GM18507 (cell line): ENCODE measurements at regions not wholly inside any gene's neighbourhood (a gene's known extent, or its start where the extent isn't known, plus 50 kb on each side); places are given as distances from the start of the nearest gene placed in this dataset.

Source experiments
- DNase-seq: peaks from one replicate; pipeline ENCODE4 v3.0.0; 2011; ENCODE audit warnings: low read depth; ENCODE audit not compliant: insufficient read length; ENCODE audit errors: extremely low spot score
- FAIRE-seq: peaks from 2 replicates; lab custom pipeline; 2011; peaks lifted over from hg19 to GRCh38; lab: Jason Lieb, UNC

DNA sequence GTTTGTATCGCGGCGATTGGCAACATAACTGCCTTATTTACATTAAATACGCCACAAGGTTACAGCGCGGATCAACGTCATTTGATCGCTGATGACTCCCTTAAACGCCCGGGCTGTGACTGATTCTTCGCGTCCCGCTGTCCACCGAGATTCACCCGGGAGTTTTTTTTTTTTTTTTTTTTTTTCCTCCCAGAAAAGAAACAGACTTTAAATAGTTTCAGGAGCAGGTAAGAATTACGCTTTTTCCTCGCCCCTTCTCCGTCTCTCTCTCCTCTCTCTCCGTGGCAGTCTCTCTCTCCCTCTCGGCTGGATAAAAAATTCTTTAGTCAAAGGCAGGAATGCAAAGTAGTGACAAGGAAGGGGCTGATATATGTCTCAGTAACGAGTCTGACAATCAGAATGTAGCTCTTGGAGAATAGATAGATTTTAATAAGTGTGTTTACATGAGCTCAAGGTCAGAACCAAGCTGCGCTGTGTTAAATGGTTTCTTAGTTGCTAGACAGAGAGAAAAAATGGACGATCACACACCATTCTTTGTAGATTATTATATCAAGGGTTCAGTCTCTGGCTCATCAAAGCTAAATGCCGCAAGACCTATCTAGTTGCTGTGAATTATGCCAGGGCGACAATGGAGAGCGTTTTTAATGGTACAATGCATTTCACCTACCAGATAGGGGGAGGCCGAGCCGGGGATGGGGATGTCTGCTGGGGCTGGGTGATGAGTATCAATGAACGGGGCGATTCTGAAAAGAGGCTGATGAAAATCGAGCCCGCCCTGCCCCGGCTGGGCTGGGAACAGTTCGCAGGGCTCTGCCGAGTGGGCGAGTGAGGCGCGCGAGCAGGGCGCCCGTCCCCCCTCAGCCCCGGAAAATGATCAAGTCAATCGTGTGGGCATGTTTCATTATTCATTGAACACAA lies 147.2 kb upstream of the ZNF536 start:
- DNase-seq (no peak), FAIRE-seq (no peak)

- no peak for FAIRE-seq
- DNase-seq, result no peak
These were observed 146.3 kb upstream of the ZNF536 start for GRCh38 chr19:30225676-30226463.

- no peak for DNase-seq
- no peak for FAIRE-seq
These were observed 145.6 kb upstream of the ZNF536 start for GRCh38 chr19:30226464-30227011.

GRCh38 chr19:30227012-30227621 lies 145.1 kb upstream of the ZNF536 start:
- DNase-seq, result no peak
- no peak for FAIRE-seq

DNA sequence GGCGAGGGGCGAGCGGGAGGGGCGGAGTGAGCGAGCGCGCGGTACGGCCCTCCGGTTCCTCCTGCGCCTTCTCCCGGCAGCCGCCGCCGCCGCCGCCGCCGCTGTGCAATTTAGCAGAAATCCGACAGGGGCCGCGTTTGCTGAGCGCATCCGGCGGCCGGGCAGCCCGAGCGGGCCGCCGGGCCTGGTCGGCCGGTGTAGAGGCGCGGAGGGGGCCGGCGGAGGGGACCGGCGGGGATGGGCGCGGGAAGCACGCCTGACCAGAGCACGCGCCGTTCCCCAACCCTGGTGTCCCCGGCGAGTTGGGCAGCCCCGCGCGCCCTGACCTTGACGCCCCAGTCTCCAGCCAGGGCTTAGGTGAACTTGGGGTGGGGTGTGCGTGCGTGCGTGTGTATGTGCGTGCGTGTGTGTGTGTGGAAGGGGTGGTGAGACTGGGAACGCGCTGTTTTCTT lies 144.5 kb upstream of the ZNF536 start:
- DNase-seq, result peak; percentile 42
- no peak for FAIRE-seq

DNA sequence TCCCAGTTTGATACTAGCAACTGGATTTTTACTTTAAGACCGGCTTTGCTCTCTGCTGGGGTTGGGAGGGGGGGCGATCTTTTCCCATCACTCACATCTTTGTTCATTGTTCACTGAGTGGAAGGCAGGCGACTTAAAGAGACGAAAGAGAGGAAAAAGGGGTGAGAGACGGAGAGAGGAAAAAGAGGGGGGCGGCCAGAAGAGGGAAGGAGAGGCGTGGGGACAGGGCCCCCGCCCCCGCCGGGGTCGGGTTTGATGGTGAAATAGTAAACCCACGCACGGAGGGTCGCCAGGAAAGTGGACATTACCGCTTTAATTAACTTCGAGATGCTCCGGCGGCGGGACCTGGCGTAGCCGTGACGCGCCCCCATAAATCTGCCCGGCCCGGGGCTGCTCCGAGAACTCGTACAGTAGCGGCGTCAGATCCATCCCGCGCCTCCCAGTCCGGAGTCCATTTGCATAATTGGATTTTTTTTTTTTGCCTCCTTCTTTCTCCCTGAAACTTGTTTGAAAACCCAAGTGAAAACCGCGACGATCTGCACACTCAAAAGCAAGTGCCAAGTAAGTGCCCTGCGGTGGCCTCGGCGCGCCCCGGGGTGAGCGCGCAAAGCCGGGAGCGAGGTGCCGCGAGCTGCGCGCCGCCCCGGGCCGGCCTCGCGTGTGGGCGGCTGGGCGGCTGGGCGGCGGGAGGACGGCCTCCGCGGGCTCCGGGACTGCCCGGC lies 143.9 kb upstream of the ZNF536 start:
- DNase-seq (no peak), FAIRE-seq (no peak)

- FAIRE-seq (no peak), DNase-seq (no peak)
These were observed 143.2 kb upstream of the ZNF536 start for GRCh38 chr19:30228835-30229524.

GRCh38 chr19:30229525-30230174 lies 142.5 kb upstream of the ZNF536 start:
- FAIRE-seq, result no peak
- DNase-seq, result no peak

GRCh38 chr19:30231408-30232318 lies 140.5 kb upstream of the ZNF536 start:
- FAIRE-seq, result no peak

DNA sequence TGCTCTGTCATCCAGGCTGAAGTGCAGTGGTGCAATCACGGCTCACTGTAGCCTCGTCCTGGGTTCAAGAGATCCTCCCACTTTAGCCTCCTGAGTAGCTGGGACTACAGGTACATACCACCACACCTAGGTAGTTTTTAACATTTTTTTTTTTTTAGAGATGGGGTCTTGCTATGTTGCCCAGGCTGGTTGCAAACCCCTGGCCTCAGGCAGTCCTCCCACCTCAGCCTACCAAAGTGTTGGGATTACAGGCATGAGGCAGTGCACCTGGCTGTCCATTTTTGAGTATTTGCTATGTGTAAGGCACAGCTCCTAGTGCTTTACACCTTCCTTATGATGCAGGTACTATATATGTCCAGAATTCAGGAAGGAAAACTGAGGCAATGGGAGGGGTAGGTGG lies 138.8 kb upstream of the ZNF536 start:
- FAIRE-seq, result no peak
- no peak for DNase-seq

More at GRCh38 chr19:30231408-30232318, 140.5 kb upstream of the ZNF536 start:
- DNase-seq, result no peak

GRCh38 chr19:30235946-30236345 lies 136.2 kb upstream of the ZNF536 start:
- FAIRE-seq (no peak), DNase-seq (no peak)

DNA sequence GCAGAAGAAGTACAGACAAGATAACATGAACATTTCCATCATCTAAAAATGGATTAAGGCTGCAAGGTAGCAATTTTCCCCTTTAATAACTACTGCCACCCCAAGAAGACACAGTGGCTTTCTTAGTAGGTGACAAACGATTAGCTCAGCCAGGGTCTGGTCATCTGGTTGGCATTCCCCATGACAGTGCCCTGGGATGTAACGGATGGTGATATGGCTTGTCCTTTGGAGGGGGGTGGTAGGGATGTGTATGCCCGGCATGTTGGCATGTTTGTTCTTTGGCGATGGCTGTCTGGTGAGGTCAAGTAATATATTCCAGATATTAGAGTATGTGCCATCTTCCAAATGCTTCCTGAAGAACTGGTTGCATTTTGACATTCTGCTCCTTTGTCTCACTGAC lies 135.6 kb upstream of the ZNF536 start:
- no peak for FAIRE-seq

DNA sequence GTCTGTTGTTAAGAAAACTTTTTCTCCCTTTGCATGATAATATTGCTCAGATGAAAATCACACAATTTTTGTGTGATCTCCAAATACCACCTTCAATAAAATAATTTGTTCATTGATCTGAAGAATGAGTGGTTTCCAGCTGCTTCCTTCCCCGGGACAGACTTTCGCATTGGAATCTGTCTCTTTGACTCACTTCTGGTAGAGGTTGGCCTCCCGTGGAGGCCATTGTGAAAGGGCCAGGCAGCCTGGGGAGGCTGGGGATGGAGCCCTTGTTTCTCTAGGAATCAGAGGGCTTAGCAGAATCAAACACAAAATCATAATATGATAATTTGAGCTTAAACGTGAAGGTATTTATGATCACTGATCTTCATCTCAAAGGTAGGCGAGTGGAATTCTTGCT lies 135.0 kb upstream of the ZNF536 start:
- FAIRE-seq (no peak), DNase-seq (no peak)

More for the DNA sequence above, 135.6 kb upstream of the ZNF536 start:
- DNase-seq, result no peak

- no peak for FAIRE-seq
- DNase-seq, result no peak
These were observed 131.1 kb upstream of the ZNF536 start for GRCh38 chr19:30240904-30241695.

DNA sequence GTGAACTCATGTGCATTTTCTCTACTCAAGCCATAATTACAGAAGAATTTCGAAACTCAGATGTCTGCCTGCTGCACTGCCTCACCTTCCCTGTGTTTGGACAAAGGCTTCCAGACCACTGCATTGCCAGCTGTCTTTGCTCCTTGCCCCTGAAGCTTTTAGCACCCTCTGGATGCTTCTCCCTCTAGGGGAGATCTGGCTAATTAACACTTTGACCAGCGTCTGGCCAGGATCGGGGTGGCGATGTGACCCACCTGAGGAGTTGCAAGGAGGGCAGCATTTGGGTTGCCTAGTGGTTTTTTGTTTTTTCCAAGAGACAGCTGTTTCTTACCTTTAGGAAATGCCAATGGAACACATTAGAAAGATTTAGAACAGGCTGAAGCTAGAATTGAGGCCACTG lies 127.7 kb upstream of the ZNF536 start:
- FAIRE-seq, result no peak
- DNase-seq, result no peak

GRCh38 chr19:30245401-30246039 lies 126.7 kb upstream of the ZNF536 start:
- FAIRE-seq (no peak), DNase-seq (no peak)
